ENCODE measurements at regions not wholly inside any gene's neighbourhood (a gene's known extent, or its start where the extent isn't known, plus 50 kb on each side); places are given as distances from the start of the nearest gene placed in this dataset.

GRCh38 chr7:13099154-13099795, 411.8 kb downstream of the ARL4A start:
- Mint-ChIP-seq H3K27ac (ENCODE audit: unreplicated experiment) (no peak overlapping the region), H3K27me3 (ENCODE audit: unreplicated experiment) (no peaks in the 10 kb centered on the region)

GRCh38 chr7:13104128-13104527, 416.7 kb downstream of the ARL4A start:
- DNase-seq = no peak
- TF ChIP-seq CTCF (IDR thresholded peaks at IDR 0.05; ENCODE audit: partially characterized antibody, unreplicated experiment) = no peak
- no peaks in the 10 kb centered on the region for H3K36me3 Mint-ChIP-seq (ENCODE audit: unreplicated experiment)
- H3K27me3 Mint-ChIP-seq (ENCODE audit: unreplicated experiment) = no peaks in the 10 kb centered on the region
- no peaks in the 10 kb centered on the region for H3K9me3 Mint-ChIP-seq (ENCODE audit: unreplicated experiment)
- no peak overlapping the region for H3K4me3 Mint-ChIP-seq (ENCODE audit: unreplicated experiment)
- H3K4me1 Mint-ChIP-seq (ENCODE audit: low read depth, unreplicated experiment) = no peaks in the 10 kb centered on the region
- H3K27ac Mint-ChIP-seq (ENCODE audit: unreplicated experiment) = no peak overlapping the region

More at GRCh38 chr7:13099154-13099795, 411.8 kb downstream of the ARL4A start:
- H3K4me1 Mint-ChIP-seq (ENCODE audit: low read depth, unreplicated experiment) = no peaks in the 10 kb centered on the region
- no peaks in the 10 kb centered on the region for H3K9me3 Mint-ChIP-seq (ENCODE audit: unreplicated experiment)
- H3K36me3 Mint-ChIP-seq (ENCODE audit: unreplicated experiment) = no peaks in the 10 kb centered on the region
- no peak for DNase-seq
- H3K4me3 Mint-ChIP-seq (ENCODE audit: unreplicated experiment) = no peak overlapping the region
- no peak for TF ChIP-seq CTCF (IDR thresholded peaks at IDR 0.05; ENCODE audit: partially characterized antibody, unreplicated experiment)

GRCh38 chr7:13105209-13105608, 417.8 kb downstream of the ARL4A start:
- Mint-ChIP-seq H3K4me3 (ENCODE audit: unreplicated experiment) (no peak overlapping the region), H3K27ac (ENCODE audit: unreplicated experiment) (no peak overlapping the region), H3K4me1 (ENCODE audit: low read depth, unreplicated experiment) (no peaks in the 10 kb centered on the region), H3K36me3 (ENCODE audit: unreplicated experiment) (no peaks in the 10 kb centered on the region), H3K27me3 (ENCODE audit: unreplicated experiment) (no peaks in the 10 kb centered on the region), H3K9me3 (ENCODE audit: unreplicated experiment) (no peaks in the 10 kb centered on the region)
- no peak for TF ChIP-seq CTCF (IDR thresholded peaks at IDR 0.05; ENCODE audit: partially characterized antibody, unreplicated experiment)
- no peak for DNase-seq

GRCh38 chr7:13106513-13106912, 419.1 kb downstream of the ARL4A start:
- H3K36me3 Mint-ChIP-seq (ENCODE audit: unreplicated experiment) = no peaks in the 10 kb centered on the region
- no peaks in the 10 kb centered on the region for H3K27me3 Mint-ChIP-seq (ENCODE audit: unreplicated experiment)
- H3K27ac Mint-ChIP-seq (ENCODE audit: unreplicated experiment) = no peak overlapping the region
- H3K9me3 Mint-ChIP-seq (ENCODE audit: unreplicated experiment) = no peaks in the 10 kb centered on the region
- no peak overlapping the region for H3K4me3 Mint-ChIP-seq (ENCODE audit: unreplicated experiment)
- no peak for DNase-seq
- H3K4me1 Mint-ChIP-seq (ENCODE audit: low read depth, unreplicated experiment) = no peaks in the 10 kb centered on the region
- no peak for TF ChIP-seq CTCF (IDR thresholded peaks at IDR 0.05; ENCODE audit: partially characterized antibody, unreplicated experiment)

GRCh38 chr7:13107291-13107690, 419.9 kb downstream of the ARL4A start:
- Mint-ChIP-seq H3K36me3 (ENCODE audit: unreplicated experiment) (no peaks in the 10 kb centered on the region), H3K4me1 (ENCODE audit: low read depth, unreplicated experiment) (no peaks in the 10 kb centered on the region)

More at GRCh38 chr7:13107291-13107690, 419.9 kb downstream of the ARL4A start:
- no peak overlapping the region for H3K27ac Mint-ChIP-seq (ENCODE audit: unreplicated experiment)
- no peak for TF ChIP-seq CTCF (IDR thresholded peaks at IDR 0.05; ENCODE audit: partially characterized antibody, unreplicated experiment)
- no peaks in the 10 kb centered on the region for H3K9me3 Mint-ChIP-seq (ENCODE audit: unreplicated experiment)
- no peak overlapping the region for H3K4me3 Mint-ChIP-seq (ENCODE audit: unreplicated experiment)
- DNase-seq = no peak
- H3K27me3 Mint-ChIP-seq (ENCODE audit: unreplicated experiment) = no peaks in the 10 kb centered on the region
